IMR-90 (cell line): ENCODE measurements at regions not wholly inside any gene's neighbourhood (a gene's known extent, or its start where the extent isn't known, plus 50 kb on each side); places are given as distances from the start of the nearest gene placed in this dataset.

Experiments
- ATAC-seq: fragments of 200-7000 bp; cut with Tn5 transposase; 2 replicates; pipeline ENCODE4 v1.9.1; 2020; ENCODE audit warnings: low read depth, mild to moderate bottlenecking, moderate library complexity
- BruUV-seq: library from RNA; stranded (reverse); fragments of 400-500 nt; replicated peaks from 2 replicates; lab custom pipeline; 2021; lab: Mats Ljungman, UMichigan
- CTCF ChIA-PET: fragments of 300-600 bp; formaldehyde crosslinking; extraction: SDS; loops from one replicate; lab custom pipeline; 2021; ENCODE audit warnings: antibody characterized with exemption; lab: Yijun Ruan, JAX
- POLR2A ChIA-PET: fragments of 300-600 bp; sonication (Branson Sonifier 250); formaldehyde crosslinking; loops from one replicate; lab custom pipeline; 2022; ENCODE audit warnings: antibody characterized with exemption; ENCODE audit not compliant: unreplicated experiment; lab: Charles Lee
- DNase-seq: peaks from one replicate; pipeline ENCODE4 v3.0.0; 2013
- H2AFZ ChIP-seq: replicated peaks from 2 replicates; pipeline ENCODE3; 2013; ENCODE audit warnings: low read length, mild to moderate bottlenecking; ENCODE audit not compliant: poor library complexity
- H2AK5ac ChIP-seq: 2 replicates; pipeline ENCODE4 v1.6.1; 2013; ENCODE audit warnings: low read depth, low read length, inconsistent platforms
- H2AK9ac ChIP-seq: replicated peaks from 2 replicates; pipeline ENCODE3; 2013; ENCODE audit warnings: mild to moderate bottlenecking, low read depth, low read length, moderate library complexity; ENCODE audit not compliant: poor library complexity
- H2BK120ac ChIP-seq: 2 replicates; pipeline ENCODE4 v1.6.1; 2013; ENCODE audit warnings: low read depth, low read length, inconsistent platforms
- H2BK15ac ChIP-seq: 3 replicates; pipeline ENCODE4 v1.6.1; 2013; ENCODE audit warnings: low read depth, low read length, inconsistent platforms
- H2BK20ac ChIP-seq: 2 replicates; pipeline ENCODE4 v1.6.1; 2013; ENCODE audit warnings: low read depth, mild to moderate bottlenecking, inconsistent platforms, low read length, moderate library complexity
- H2BK5ac ChIP-seq: 2 replicates; pipeline ENCODE4 v1.6.1; 2013; ENCODE audit warnings: mild to moderate bottlenecking, low read depth, low read length, inconsistent platforms; ENCODE audit not compliant: poor library complexity, severe bottlenecking
- H3K14ac ChIP-seq: replicated peaks from 2 replicates; pipeline ENCODE4 v1.6.1; 2013; ENCODE audit warnings: low read depth, low read length, inconsistent platforms
- H3K18ac ChIP-seq: 2 replicates; pipeline ENCODE4 v1.6.1; 2013; ENCODE audit warnings: low read depth, low read length, control low read depth
- H3K23ac ChIP-seq: 2 replicates; pipeline ENCODE4 v1.6.1; 2013; ENCODE audit warnings: low read depth, low read length, inconsistent platforms
- H3K27ac ChIP-seq: 2 replicates; pipeline ENCODE4 v1.5.1; 2013; ENCODE audit warnings: mild to moderate bottlenecking, control low read depth, low read length; ENCODE audit not compliant: insufficient read depth
- H3K27me3 ChIP-seq: 2 replicates; pipeline ENCODE4 v1.6.1; 2013; ENCODE audit warnings: low read length; ENCODE audit not compliant: control insufficient read depth, insufficient read depth
- H3K36me3 ChIP-seq: 2 replicates; pipeline ENCODE4 v1.6.1; 2013; ENCODE audit warnings: low read length, mixed read lengths; ENCODE audit not compliant: control insufficient read depth, insufficient read depth
- H3K4ac ChIP-seq: 2 replicates; pipeline ENCODE4 v1.6.1; 2013; ENCODE audit warnings: low read depth, low read length, inconsistent platforms
- H3K4me1 ChIP-seq: 2 replicates; pipeline ENCODE4 v1.6.1; 2013; ENCODE audit warnings: low read length, mixed read lengths; ENCODE audit not compliant: control insufficient read depth, insufficient read depth
- H3K4me2 ChIP-seq: 2 replicates; pipeline ENCODE4 v1.6.1; 2013; ENCODE audit warnings: low read depth, mild to moderate bottlenecking, control low read depth, low read length, moderate library complexity
- H3K4me3 ChIP-seq: 2 replicates; pipeline ENCODE4 v1.5.1; 2013; ENCODE audit warnings: low read depth, mild to moderate bottlenecking, control low read depth, low read length, moderate library complexity; ENCODE audit not compliant: insufficient read depth
- H3K56ac ChIP-seq: 2 replicates; pipeline ENCODE4 v1.6.1; 2013; ENCODE audit warnings: low read length, inconsistent platforms; ENCODE audit not compliant: insufficient read depth; ENCODE audit errors: extremely low read depth
- H3K79me1 ChIP-seq, 2 experiments: 2 replicates each; pipeline ENCODE4 v1.6.1; 2013; ENCODE audit warnings: low read length in 2 of 2, inconsistent platforms in 1 of 2, low read depth in 1 of 2
- H3K9ac ChIP-seq: 2 replicates; pipeline ENCODE4 v1.6.1; 2013; ENCODE audit warnings: low read depth, low read length, control low read depth
- H3K9me1 ChIP-seq: 2 replicates; pipeline ENCODE4 v1.6.1; 2013; ENCODE audit warnings: low read length, inconsistent platforms; ENCODE audit not compliant: insufficient read depth
- H3K9me3 ChIP-seq: 2 replicates; pipeline ENCODE4 v1.6.1; 2013; ENCODE audit warnings: low read length; ENCODE audit not compliant: control insufficient read depth, insufficient read depth
- H4K20me1 ChIP-seq: 2 replicates; pipeline ENCODE4 v1.6.1; 2013; ENCODE audit warnings: low read length, inconsistent platforms; ENCODE audit not compliant: insufficient read depth
- H4K5ac ChIP-seq: 2 replicates; pipeline ENCODE4 v1.6.1; 2013; ENCODE audit warnings: mild to moderate bottlenecking, low read depth, low read length, control low read depth
- H4K8ac ChIP-seq, 2 experiments: 2 replicates each; pipeline ENCODE4 v1.6.1; 2013; ENCODE audit warnings: low read depth in 2 of 2, low read length in 2 of 2, control low read depth in 1 of 2, inconsistent platforms in 1 of 2
- H4K91ac ChIP-seq: 2 replicates; pipeline ENCODE4 v1.6.1; 2013; ENCODE audit warnings: low read depth, low read length, inconsistent platforms; ENCODE audit not compliant: insufficient read depth
- BHLHE40 ChIP-seq: fragments of 150-350 bp; IDR thresholded peaks from 2 replicates; pipeline ENCODE4 v1.6.1; 2016; ENCODE audit warnings: mild to moderate bottlenecking, low read depth, low read length
- CEBPB ChIP-seq: IDR thresholded peaks from 2 replicates; pipeline ENCODE4 v1.6.1; 2012; ENCODE audit warnings: low read depth, low read length, improper control_type of control experiment
- ELK1 ChIP-seq: fragments of 150-350 bp; IDR thresholded peaks from 2 replicates; pipeline ENCODE4 v1.6.1; 2016; ENCODE audit warnings: low read depth, mild to moderate bottlenecking, low read length, moderate library complexity, borderline replicate concordance
- FOS ChIP-seq: fragments of 150-350 bp; IDR thresholded peaks from 2 replicates; pipeline ENCODE4 v1.6.1; 2016; ENCODE audit warnings: low read depth, low read length
- MAFK ChIP-seq: IDR thresholded peaks from 2 replicates; pipeline ENCODE4 v1.6.1; 2012; ENCODE audit warnings: low read depth, low read length, improper control_type of control experiment
- MAZ ChIP-seq: IDR thresholded peaks from 2 replicates; pipeline ENCODE4 v1.6.1; 2012; ENCODE audit warnings: low read depth, mild to moderate bottlenecking, low read length, improper control_type of control experiment, moderate library complexity, borderline replicate concordance
- NFE2L2 ChIP-seq: fragments of 150-350 bp; IDR thresholded peaks from 2 replicates; pipeline ENCODE4 v1.6.1; 2016; ENCODE audit warnings: low read depth, mild to moderate bottlenecking, low read length
- POLR2A ChIP-seq: IDR thresholded peaks from 2 replicates; pipeline ENCODE4 v1.6.1; 2012; ENCODE audit warnings: mild to moderate bottlenecking, low read depth, low read length
- RAD21 ChIP-seq: IDR thresholded peaks from 2 replicates; pipeline ENCODE4 v1.6.1; 2012; ENCODE audit warnings: low read length, improper control_type of control experiment
- RCOR1 ChIP-seq: IDR thresholded peaks from 2 replicates; pipeline ENCODE4 v1.6.1; 2012; ENCODE audit warnings: mild to moderate bottlenecking, low read length, improper control_type of control experiment; ENCODE audit not compliant: insufficient replicate concordance
- RFX5 ChIP-seq: IDR thresholded peaks from 2 replicates; pipeline ENCODE4 v1.8.0; 2012; ENCODE audit warnings: low read depth, mild to moderate bottlenecking, low read length, moderate library complexity
- SMC3 ChIP-seq: fragments of 150-350 bp; IDR thresholded peaks from 2 replicates; pipeline ENCODE4 v1.6.1; 2016; ENCODE audit warnings: low read depth, mild to moderate bottlenecking, antibody characterized with exemption, low read length, moderate library complexity
- dilution Hi-C: fragments of 300-500 bp; cut with HindIII; formaldehyde crosslinking; loops from one replicate; pipeline ENCODE4 v1.14.3; 2018; ENCODE audit warnings: low sequenced_read_pairs; ENCODE audit not compliant: unreplicated experiment
- in situ Hi-C: fragments of 300-500 bp; cut with MboI; formaldehyde crosslinking; loops from 3 replicates; pipeline ENCODE4 v1.14.3; 2019; ENCODE audit warnings: low sequenced_read_pairs, inconsistent platforms, mixed read lengths
- intact Hi-C: fragments of 100-400 bp; cut with micrococcal nuclease; formaldehyde crosslinking; loops from 2 replicates; pipeline ENCODE4 v1.10.0; 2022
- TF ChIP-seq, protein P1 (sequence below): fragments of 150-350 bp; IDR thresholded peaks from 2 replicates; pipeline ENCODE4 v1.6.1; 2017; ENCODE audit warnings: mild to moderate bottlenecking, antibody characterized with exemption, low read length, low read depth

GRCh38 chr3:17947833-17948232 is 205.4 kb upstream of the TBC1D5 start:
- intact Hi-C loops (no loop called here), dilution Hi-C loops (no loop called here), in situ Hi-C loops (no loop called here)
- Histone ChIP-seq H3K23ac (no peak overlapping the region), H3K4me2 (no peak overlapping the region), H2AFZ (no peak overlapping the region), H3K27ac (no peak overlapping the region), H2BK20ac (no peak overlapping the region), H4K5ac (no peak overlapping the region), H3K9me1 (no peaks in the 10 kb centered on the region), H3K9ac (no peak overlapping the region), H3K79me1 (no peaks in the 10 kb centered on the region), H3K18ac (no peak overlapping the region), H2AK9ac (no peak overlapping the region), H2BK120ac (no peak overlapping the region), H3K4me3 (no peak overlapping the region), H3K14ac (no peak overlapping the region), H4K20me1 (no peaks in the 10 kb centered on the region), H2BK5ac (no peak overlapping the region), H2AK5ac (no peak overlapping the region), H3K36me3 (no peaks in the 10 kb centered on the region), H3K4ac (no peak overlapping the region), H3K4me1 (no peaks in the 10 kb centered on the region), H4K91ac (no peak overlapping the region), H2BK15ac (no peak overlapping the region), H3K27me3 (no peaks in the 10 kb centered on the region), H4K8ac (no peak overlapping the region), H3K9me3 (no peaks in the 10 kb centered on the region), H3K56ac (no peak overlapping the region)
- POLR2A ChIA-PET, result no interaction called here
- TF ChIP-seq RAD21 (no peak), MAFK (no peak), RFX5 (no peak), CEBPB (no peak), RCOR1 (no peak), MAZ (no peak), BHLHE40 (no peak), POLR2A (no peak), FOS (no peak), SMC3 (no peak), ELK1 (no peak), NFE2L2 (no peak)
- TF ChIP-seq, protein P1, sequence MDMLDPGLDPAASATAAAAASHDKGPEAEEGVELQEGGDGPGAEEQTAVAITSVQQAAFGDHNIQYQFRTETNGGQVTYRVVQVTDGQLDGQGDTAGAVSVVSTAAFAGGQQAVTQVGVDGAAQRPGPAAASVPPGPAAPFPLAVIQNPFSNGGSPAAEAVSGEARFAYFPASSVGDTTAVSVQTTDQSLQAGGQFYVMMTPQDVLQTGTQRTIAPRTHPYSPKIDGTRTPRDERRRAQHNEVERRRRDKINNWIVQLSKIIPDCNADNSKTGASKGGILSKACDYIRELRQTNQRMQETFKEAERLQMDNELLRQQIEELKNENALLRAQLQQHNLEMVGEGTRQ, result no peak
- ATAC-seq (no peak), DNase-seq (no peak)
- no TSS peak for BruUV-seq
- CTCF ChIA-PET, result no interaction called here
